Fibroblast of peridontal ligament (primary cell): ENCODE measurements at regions not wholly inside any gene's neighbourhood (a gene's known extent, or its start where the extent isn't known, plus 50 kb on each side); places are given as distances from the start of the nearest gene placed in this dataset.

Experiments
- DNase-seq: peaks from one replicate; pipeline ENCODE4 v3.0.0-alpha.2; 2010; ENCODE audit errors: extremely low read depth

DNA sequence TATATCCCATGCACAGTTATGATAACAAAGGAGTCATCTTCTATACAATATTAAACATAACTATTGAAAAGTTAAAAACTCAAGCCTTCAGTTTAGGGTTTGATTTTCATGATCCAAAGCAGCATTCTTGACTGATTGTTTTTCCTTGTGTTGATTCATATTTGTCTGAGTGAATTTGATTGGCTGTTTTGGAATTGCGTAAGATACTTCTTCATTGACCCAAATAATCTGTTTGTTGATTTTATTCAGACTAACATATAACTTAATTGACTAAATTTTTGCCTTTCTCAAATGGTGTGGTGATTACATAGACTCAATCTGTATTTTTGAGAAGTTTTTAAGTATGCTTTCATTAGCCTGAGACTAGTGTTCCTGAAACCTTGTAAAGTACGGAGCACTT, 305.7 kb upstream of the TNP1 start:
- DNase-seq = no peak

DNA sequence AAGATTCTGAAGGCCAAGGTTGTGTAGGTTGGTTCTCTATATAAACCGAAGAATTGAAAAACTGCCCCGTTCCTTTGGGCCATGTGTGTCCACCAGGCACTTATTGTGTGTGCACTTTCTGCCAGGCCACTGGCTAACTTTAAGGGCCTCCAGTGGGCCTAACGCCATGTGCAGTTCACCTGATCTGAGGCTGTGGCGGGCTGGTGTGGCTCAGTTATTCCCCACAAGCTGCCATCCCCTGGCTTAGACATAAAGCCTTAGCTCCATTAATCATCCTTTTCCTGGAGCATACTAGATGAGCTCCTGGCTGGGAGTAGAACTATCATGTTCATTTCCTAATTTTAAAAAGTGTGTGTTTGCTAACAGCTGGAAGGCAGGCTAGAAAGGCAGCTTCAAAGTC, 304.1 kb upstream of the TNP1 start:
- no peak for DNase-seq

DNA sequence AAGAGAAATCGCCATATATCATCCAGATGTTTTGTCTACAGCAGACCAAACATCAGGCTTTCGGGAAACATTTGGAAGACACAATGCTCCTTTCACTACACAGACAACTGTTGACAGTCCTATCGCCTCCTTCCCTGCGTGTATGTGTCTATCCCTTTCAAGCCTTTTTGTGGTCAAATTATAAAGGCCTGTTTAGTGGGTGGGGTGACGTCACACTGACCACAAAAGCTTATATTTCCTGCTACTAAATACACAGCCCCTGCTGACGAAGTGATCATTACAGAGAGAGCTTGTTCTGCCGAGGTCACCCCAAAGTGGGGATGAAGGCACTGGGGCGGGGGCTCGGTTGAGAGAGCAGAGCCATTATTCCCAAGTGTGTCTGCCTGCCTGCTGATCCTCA, 302.7 kb upstream of the TNP1 start:
- DNase-seq = peak; percentile 95

DNA sequence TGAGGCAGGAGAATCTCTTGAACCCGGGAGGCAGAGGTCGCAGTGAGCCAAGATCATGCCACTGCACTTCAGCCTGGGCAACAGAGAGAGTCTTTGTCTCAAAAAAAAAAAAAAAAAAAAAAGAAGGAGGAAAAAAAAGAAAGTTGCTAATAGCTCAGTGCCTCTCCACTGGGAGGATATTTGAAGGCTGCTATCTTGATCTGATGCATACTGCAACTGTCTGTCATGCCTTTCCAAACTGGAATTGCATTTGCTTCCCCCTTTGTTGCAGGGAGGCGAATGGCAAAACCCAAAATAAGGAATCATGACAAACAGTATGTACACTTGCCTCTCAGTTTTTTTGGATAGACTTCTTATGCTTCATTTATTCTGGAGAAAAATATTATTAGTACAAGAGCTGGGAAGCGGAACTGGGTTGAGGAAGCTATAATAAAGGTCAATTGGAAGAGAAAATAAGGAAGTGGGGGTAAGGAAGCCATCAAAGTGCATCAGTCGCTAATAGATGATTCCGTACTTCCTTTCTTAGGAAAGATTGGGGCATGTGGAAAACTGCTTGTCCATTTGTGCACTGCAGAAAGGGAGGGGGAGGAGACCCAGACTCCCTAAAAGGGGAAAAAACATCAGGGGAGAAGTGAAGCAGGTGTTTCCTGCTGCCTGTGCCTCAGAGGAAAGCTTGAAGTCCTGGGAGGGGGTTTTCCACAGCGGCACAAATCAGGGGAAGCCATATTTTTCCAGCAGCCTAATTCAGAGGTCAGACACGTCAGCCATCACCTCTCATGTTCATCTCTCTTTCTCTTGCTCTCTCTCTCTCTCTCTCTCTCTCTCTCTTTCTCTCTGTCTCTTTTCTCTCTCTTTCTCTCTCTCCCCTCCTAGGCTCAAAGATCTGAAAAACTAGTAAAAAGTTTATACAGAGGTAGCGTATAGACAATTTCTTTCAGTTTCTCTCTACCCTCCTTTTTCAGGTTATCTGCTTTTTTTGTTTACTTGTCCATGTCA, 301.4 kb upstream of the TNP1 start:
- no peak for DNase-seq

DNA sequence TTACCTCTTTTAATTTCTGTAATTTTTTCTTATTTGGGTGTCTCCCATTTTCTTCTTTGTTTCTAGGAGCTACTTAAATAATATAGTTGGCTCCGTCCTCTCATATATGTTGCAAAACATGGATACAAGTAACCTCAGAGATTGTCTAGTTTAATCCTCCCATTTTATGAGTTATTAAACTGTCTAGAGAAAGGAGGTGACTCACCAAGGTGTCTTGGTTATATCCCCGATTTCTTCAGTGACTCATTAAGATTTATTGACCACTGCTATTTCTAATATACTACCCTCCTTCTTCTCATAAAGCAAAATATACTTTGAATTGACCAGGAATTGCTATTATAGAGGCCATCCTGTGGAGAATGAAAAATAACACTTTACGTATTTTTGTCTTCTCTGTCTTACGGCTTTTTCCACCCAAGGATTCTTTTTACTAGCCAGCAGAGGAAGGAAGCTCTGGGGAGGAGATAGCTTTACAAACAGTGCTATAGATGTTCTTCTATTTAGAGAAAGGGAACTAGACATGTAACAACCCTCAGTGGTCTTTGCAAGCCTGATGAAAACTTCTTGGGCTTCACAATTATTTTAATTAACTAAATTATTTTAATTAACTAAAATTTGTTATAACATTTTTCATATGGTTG, 300.4 kb upstream of the TNP1 start:
- no peak for DNase-seq

DNA sequence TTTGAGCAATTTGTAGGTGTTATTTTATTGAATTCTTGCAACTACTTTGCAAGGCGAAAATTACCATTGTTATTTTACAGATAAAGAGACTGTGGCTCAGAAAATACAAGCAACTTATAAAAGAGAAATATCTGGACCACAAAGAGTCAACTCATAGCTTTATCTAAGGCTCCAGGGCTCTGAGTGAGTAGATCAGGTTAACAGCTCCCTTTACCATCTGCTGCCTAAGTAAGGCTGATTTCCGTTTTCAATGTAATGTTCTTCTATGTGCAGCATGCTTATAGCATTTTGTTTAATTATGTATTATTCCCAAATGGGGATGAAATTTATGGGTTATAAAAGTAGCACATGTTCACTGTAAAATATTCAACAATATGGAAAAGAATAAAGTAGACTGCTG, 299.1 kb upstream of the TNP1 start:
- DNase-seq = no peak

DNA sequence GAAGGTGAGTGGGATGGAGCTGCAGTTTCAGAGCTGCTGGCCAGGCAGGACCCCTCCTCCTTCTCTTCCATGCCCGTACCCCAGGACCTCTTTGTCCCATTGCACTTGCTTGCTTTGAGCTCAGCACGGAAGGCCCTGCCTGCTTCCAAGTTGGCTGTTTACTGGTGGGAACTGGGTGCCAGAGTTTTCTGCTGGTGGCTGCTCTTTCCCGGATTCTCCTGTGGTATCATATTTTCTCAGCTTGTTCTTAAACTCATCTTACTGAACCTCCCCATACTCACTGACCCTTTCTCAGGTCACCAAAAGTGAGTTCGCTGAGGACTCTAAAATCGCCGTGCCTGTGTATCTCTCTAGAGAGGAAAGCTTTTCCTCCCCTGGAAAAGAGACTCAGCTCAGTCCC, 297.7 kb upstream of the TNP1 start:
- no peak for DNase-seq

DNA sequence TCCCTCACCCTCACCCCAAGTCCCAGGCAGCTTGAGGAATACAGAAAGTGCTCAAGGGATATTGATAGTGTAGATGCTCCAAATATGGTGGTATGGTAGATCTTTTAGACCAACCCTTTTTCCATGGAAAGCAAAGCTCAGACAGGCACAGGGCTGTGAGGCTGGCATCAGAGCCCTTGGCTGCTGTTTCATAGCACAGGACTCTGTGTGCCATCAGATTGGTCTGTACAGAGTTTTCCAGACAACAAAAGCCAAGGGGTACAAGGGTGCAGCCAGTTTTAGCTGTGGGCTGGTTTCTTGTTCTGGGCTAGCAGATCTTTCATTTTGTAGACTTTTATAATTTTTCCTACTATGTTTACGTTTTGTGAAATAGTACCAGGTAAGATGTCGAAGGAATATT, 296.9 kb upstream of the TNP1 start:
- DNase-seq = no peak

DNA sequence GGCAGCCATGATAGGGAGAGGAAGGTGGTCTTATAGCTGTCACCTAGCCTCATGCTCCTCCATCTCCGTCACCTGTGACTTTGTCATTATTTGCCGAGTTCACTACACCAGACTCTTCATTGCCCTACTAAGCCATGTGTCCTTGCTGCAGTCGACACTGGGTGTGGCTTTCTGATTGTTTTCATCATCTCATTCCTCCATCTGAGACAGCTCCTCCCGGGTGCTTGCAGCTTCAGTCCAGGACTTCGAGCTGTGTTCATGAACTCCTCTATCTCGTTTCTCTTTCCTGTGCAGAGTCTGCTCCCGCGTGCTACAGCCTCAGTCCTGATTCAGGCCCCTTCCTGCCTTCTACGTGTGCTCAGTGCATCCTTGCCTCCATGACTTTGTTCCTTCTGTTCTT, 295.1 kb upstream of the TNP1 start:
- DNase-seq = no peak

DNA sequence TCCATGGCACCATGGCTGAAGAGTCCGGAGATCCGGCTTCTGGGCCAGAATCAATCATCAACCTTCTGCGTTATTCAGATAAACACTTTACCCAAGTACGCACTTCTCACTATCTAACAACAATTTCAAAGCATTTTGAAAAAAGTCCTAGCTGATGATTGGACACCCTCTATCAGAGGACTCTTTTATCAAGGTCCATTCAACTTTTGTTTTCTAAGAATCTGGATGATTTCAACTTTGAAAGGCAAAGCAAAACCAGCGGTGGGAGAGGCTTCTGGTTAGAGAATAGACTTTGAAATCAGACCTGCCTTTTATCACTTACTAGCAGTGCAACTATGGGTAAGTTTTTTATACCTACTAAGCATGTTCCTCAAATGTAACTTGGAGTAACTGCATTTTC, 293.6 kb upstream of the TNP1 start:
- DNase-seq = no peak

DNA sequence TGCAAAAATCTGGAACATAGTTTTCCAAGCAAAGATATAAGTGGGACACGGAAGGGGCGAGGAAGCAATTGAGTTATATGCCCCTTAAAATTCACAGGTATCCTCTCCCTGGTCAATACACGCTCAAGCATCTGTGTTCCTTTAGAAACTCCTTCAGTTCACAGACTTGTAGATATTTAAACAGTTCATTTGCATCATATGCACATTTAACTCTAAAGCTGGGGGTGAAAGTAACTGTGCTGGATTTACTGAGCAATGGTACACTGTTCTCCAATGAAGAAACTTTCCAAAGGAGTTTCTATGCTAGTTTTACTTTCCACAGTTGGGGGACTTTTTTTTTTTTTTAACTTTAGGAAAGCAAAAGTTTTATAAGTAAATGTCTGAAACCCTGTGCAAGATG, 293.0 kb upstream of the TNP1 start:
- no peak for DNase-seq

DNA sequence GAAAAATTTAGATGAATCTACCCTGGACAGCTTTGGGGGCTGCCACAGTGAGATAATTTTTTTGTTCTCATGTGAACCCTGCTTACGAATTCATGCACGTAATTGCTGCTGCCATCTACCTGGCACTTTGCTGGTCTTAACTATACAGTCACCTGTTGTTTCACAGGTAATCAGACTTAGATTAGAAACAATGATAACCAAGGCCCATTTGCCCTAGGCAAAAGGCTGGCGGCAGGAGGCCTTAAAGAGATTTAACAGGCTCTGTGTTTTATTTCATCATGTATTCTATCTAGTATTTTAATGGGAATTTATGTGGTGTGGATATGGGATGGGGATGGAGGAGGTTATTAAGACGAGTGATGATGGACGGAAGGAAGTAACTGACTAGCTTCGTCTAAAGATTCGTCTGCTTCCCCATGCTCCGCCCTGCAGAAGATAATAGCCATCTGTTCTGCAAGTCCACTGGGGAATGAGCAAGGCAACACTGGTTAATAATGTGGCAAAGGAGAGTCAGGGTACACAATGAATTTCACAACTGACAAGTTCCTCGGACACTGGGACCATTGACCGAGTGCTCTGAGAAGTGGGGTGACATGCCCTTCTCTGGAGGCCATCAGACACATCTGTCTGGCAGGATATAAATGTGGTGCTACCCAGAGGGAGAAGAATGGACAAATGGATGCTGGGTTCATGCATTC, 291.8 kb upstream of the TNP1 start:
- no peak for DNase-seq

DNA sequence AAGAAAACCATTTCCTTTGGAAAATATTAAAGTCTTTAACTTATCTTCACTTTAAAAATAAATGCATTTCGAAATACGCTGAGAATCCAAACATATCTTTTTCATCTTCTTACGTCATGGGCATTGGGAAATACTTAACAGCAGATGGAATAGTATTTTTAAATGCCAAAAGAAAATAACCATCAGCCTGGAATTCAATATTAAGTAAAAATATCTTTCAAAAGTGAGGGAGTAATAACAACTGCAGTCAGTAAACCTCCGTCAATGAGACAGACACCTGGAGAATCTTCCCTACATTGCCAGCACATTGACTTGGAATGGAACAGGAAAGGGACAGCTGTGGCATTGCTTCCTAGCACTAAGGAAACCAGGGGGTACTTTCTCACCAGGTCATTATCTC, 290.4 kb upstream of the TNP1 start:
- peak; percentile 80 for DNase-seq

DNA sequence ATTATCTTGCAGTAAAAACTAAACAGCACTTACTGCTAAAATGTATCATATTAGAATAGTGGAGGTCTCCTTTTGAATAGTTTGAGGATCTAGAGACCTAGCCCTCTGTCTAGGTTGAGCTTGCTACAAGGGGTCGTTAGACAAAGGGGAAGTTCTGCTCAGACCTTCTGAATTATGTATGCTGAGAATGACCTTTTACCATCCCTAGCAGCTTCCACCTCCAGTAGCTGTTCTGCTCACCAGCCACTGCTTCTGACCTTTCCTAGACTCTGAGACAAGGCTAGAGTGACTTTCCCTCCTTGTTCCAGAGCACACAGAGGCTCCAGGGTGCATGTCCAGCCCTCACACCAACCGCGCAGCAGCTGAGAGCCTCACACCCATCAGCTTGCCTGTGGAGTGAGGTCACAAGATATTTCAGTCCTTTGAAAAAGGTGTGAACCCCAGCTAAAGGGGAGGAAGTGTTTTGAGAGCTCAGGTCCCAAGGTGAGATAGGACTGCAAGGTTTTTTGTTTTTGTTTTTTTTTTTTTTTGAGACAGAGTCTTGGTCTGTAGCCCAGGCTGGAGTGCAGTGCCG, 289.3 kb upstream of the TNP1 start:
- no peak for DNase-seq

DNA sequence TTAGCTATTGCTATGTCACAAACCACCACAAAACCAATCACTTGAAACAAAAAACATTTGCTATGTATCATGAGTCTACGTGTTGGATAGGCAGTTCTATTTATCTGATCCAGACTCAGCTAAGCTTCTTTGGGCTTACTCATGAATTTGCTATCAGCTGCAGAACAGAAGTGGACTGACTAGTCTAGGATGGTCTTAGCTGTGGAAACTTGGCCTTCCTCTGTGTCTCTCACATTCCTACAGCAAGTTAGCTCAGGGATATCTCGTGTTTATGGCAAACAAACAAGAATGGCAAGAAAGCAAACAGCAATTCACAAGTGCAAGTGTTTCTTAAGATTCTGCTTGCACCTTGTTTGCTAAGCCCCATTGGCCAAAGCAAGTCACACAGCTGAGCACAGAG, 288.0 kb upstream of the TNP1 start:
- DNase-seq = no peak

DNA sequence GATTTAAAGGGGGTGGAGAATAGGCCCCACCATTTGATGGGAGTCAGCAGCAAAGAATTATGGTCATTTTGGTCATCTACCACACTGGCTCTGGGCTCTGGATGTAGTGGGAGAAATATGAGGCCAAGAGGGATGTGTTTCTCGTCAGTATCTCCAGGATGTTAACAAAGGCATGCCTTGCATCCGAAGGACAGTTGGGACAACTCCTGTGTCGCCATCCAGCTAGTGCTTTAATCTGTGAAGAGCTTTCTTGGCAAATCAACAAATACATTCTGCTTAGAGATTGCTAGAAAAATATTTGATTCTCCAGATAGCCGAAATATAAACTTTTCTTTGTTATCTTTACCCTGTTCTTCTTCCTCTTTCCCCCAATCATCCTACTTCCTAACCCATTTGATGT, 287.1 kb upstream of the TNP1 start:
- DNase-seq = no peak

DNA sequence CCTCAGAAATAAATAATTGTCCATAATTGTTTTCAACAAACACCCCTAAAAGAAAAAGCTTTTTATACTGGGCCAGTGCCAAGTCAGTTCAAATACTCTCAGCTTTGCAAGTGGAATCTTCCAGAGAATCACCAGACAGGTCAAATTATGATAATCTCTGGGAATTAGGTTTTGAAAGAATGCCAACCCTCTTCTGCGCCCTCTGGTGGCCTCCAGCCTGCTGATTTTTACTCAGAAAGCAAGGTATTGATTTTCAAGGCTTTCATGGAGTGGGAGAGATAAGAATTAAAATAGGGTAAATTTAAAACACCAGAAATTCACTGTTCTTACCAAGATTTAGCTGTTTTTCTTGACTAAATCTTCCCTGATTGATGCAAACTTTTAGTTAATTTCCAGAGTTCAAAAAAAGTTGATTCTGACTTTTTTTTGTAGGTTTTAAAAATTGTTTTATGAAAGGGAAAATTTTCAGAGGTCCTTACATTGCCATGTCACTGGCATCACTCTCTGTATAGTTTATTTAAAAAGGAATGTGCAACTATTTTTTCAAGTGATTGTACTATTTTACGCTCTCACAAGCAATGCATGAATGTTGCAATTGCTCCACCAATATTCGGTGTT, 282.9 kb upstream of the TNP1 start:
- no peak for DNase-seq

DNA sequence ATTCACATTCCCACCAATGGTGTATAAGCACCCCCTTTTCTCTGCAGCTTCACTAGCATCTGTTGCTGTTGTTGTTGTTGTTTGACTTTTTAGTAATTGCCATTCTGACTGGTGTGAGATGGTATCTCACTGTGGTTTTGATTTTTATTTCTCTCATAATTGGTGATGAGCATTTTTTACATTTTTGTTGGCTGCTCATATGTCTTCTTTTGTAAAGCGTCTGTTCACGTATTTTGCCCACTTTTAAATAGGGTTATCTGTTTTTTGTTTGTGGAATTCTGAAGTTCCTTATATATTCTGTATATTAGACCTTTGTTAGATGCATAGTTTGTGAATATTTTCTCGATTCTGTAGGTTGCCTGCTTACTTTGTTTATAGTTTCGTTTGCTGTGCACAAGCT, 278.4 kb upstream of the TNP1 start:
- no peak for DNase-seq

DNA sequence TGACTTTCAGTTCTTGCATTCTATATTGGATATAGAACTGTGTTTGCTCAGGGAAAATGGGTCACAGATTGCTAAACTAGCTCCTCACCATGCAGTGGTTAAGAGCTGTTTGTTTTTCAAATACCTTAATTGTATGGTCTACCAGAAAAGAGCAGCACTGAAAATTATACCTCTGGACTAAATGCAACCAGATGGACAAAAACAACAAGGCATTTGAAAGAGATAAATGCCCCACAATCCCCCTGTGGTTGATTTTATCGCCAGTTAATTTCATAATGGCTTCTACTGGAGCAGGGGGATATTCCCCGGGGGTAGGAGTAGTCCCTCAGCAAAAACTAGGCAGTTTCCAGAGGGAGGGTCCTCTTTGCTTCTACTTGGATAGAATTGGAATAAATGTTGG, 267.9 kb upstream of the TNP1 start:
- DNase-seq = peak; percentile 80

DNA sequence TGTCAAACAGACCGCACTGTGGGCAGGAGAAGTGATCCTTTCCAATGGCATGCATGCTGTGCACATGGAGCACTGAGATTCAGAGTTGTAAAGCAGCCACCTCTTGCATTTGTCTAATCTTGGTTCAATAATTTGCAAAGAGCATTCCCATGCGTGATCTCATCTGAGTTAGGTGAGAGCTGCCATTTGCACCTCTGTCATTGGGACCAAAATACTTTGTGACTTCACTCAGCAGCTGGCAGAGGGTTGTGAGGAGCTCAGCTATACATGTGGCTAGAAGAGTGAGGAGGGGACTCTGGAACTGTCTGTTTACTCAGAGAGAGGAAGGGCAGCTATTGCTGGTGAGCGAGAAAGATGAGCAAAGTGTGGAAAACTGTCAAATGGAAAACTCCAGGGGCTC, 265.1 kb upstream of the TNP1 start:
- no peak for DNase-seq

DNA sequence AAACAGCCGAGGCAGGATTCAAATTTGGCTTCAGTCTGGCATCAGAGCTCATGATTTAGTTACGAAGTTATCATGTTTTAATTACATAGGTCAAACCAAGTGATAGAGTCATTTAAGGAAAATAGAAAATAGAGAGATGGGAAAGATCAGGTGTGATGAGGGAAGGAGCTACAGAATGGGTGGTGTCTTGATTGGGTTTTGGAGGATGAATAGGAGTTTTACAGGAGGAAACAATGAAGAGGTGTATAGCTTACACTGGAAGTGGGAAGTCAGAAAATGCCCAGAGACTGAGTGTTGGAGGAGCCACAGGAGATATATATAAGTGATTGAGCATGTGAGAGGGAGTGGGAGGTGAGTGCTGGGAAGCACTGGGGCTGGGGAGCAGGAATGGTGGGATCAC, 264.2 kb upstream of the TNP1 start:
- DNase-seq = no peak

DNA sequence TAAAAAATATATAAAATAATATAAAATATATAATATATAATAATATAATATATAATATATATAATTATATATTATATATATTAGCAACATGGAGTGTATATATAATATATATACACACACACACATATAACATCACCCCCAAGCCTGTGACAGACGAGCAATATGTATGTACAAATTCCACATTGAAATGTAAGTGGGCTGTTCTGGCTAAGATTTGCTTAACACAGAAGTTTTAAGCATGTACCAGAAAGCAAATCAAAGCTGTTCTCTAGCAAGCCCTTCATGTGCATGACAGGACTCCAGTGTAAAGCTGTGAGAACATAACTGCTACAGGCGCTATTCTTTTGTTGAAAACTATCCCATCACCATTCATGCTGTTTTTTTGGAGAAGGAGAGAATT, 261.7 kb upstream of the TNP1 start:
- DNase-seq = no peak
